ENCODE measurements at regions not wholly inside any gene's neighbourhood (a gene's known extent, or its start where the extent isn't known, plus 50 kb on each side); places are given as distances from the start of the nearest gene placed in this dataset.

GRCh38 chr11:95404370-95404769 lies 173.4 kb upstream of the SESN3 start:
- H3K36me3 ChIP-seq (ENCODE audit: insufficient read depth, low read length), result no peaks in the 10 kb centered on the region
- H3K9me3 ChIP-seq (ENCODE audit: low read depth, low read length), result no peaks in the 10 kb centered on the region
- DNase-seq (ENCODE audit: low read depth, low spot score), result no peak
- H3K4me3 ChIP-seq, result no peak overlapping the region
- TF ChIP-seq EZH2 (IDR thresholded peaks at IDR 0.05) (no peak), FOXP2 (optimal IDR thresholded peaks at IDR 0.05; ENCODE audit: control extremely low read depth, extremely low read length, insufficient read depth) (no peak), POLR2AphosphoS5 (IDR thresholded peaks at IDR 0.05; ENCODE audit: borderline replicate concordance, low read depth, low read length) (no peak)
- H3K9ac ChIP-seq (ENCODE audit: insufficient read length), result no peak overlapping the region
- H3K27ac ChIP-seq, result no peak overlapping the region

GRCh38 chr11:95398437-95399112 lies 167.6 kb upstream of the SESN3 start:
- no peaks in the 10 kb centered on the region for H3K36me3 ChIP-seq (ENCODE audit: insufficient read depth, low read length)
- H3K9ac ChIP-seq (ENCODE audit: insufficient read length), result no peak overlapping the region
- H3K9me3 ChIP-seq (ENCODE audit: low read depth, low read length), result no peaks in the 10 kb centered on the region
- H3K4me3 ChIP-seq, result no peak overlapping the region
- DNase-seq (ENCODE audit: low read depth, low spot score), result no peak
- H3K27ac ChIP-seq, result no peak overlapping the region
- TF ChIP-seq POLR2AphosphoS5 (IDR thresholded peaks at IDR 0.05; ENCODE audit: borderline replicate concordance, low read depth, low read length) (no peak), EZH2 (IDR thresholded peaks at IDR 0.05) (no peak), FOXP2 (optimal IDR thresholded peaks at IDR 0.05; ENCODE audit: control extremely low read depth, extremely low read length, insufficient read depth) (no peak)

DNA sequence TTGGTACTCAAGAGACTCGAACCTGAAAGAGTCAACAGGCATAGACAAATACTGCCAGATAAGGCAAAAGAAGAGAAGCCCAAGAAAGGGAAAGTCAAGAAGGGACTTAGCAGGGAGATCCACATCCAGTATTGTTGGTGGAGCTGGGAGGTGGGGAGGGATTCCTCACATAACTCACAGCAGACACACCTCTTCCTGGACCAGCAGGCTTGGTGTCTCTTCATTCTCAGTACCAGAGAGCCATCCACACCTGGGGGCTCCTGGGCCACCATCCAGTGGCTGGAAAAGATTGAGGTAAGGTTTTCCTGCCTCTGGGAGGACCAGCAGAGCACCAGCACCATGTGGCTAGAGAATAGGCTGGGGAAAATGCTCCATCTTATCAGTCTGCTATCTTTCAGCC lies 161.6 kb upstream of the SESN3 start:
- no peak for DNase-seq (ENCODE audit: low read depth, low spot score)
- H3K4me3 ChIP-seq, result no peak overlapping the region
- TF ChIP-seq EZH2 (IDR thresholded peaks at IDR 0.05), result no peak
- no peak for TF ChIP-seq POLR2AphosphoS5 (IDR thresholded peaks at IDR 0.05; ENCODE audit: borderline replicate concordance, low read depth, low read length)
- TF ChIP-seq FOXP2 (optimal IDR thresholded peaks at IDR 0.05; ENCODE audit: control extremely low read depth, extremely low read length, insufficient read depth), result no peak
- H3K9me3 ChIP-seq (ENCODE audit: low read depth, low read length), result no peaks in the 10 kb centered on the region
- H3K27ac ChIP-seq, result no peak overlapping the region
- H3K9ac ChIP-seq (ENCODE audit: insufficient read length), result no peak overlapping the region
- no peaks in the 10 kb centered on the region for H3K36me3 ChIP-seq (ENCODE audit: insufficient read depth, low read length)

GRCh38 chr11:95389427-95389826 lies 158.4 kb upstream of the SESN3 start:
- TF ChIP-seq FOXP2 (optimal IDR thresholded peaks at IDR 0.05; ENCODE audit: control extremely low read depth, extremely low read length, insufficient read depth), result no peak
- no peak for TF ChIP-seq EZH2 (IDR thresholded peaks at IDR 0.05)
- no peak for TF ChIP-seq POLR2AphosphoS5 (IDR thresholded peaks at IDR 0.05; ENCODE audit: borderline replicate concordance, low read depth, low read length)
- Histone ChIP-seq H3K4me3 (no peak overlapping the region), H3K9ac (ENCODE audit: insufficient read length) (no peak overlapping the region), H3K27ac (no peak overlapping the region), H3K9me3 (ENCODE audit: low read depth, low read length) (no peaks in the 10 kb centered on the region), H3K36me3 (ENCODE audit: insufficient read depth, low read length) (no peaks in the 10 kb centered on the region)
- no peak for DNase-seq (ENCODE audit: low read depth, low spot score)

DNA sequence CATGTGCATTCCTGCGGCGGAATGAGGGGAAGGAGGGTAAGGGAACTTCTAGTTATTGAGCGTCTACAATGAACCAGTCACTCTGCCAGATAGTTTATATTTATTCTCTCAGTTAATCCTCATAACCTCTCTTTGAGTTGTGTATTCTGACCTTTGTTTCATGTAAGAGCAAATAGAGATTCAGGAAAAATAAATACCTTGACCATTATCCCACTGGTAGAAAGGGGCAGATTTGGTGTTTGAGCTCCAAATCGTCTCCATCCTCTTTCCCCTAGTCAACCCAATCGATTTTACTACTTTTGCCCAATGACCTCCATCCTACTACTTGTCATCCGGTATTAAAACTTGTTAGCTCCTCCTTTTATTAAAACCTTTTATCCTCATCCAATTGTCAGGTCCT lies 157.1 kb upstream of the SESN3 start:
- DNase-seq (ENCODE audit: low read depth, low spot score), result no peak
- no peaks in the 10 kb centered on the region for H3K36me3 ChIP-seq (ENCODE audit: insufficient read depth, low read length)
- TF ChIP-seq EZH2 (IDR thresholded peaks at IDR 0.05) (no peak), POLR2AphosphoS5 (IDR thresholded peaks at IDR 0.05; ENCODE audit: borderline replicate concordance, low read depth, low read length) (no peak), FOXP2 (optimal IDR thresholded peaks at IDR 0.05; ENCODE audit: control extremely low read depth, extremely low read length, insufficient read depth) (no peak)

GRCh38 chr11:95387325-95387724 lies 156.3 kb upstream of the SESN3 start:
- no peak for DNase-seq (ENCODE audit: low read depth, low spot score)
- Histone ChIP-seq H3K36me3 (ENCODE audit: insufficient read depth, low read length) (no peaks in the 10 kb centered on the region), H3K9me3 (ENCODE audit: low read depth, low read length) (no peaks in the 10 kb centered on the region), H3K4me3 (no peak overlapping the region), H3K27ac (no peak overlapping the region), H3K9ac (ENCODE audit: insufficient read length) (no peak overlapping the region)
- no peak for TF ChIP-seq FOXP2 (optimal IDR thresholded peaks at IDR 0.05; ENCODE audit: control extremely low read depth, extremely low read length, insufficient read depth)
- TF ChIP-seq EZH2 (IDR thresholded peaks at IDR 0.05), result no peak
- TF ChIP-seq POLR2AphosphoS5 (IDR thresholded peaks at IDR 0.05; ENCODE audit: borderline replicate concordance, low read depth, low read length), result no peak

More for the DNA sequence above, 157.1 kb upstream of the SESN3 start:
- no peak overlapping the region for H3K4me3 ChIP-seq
- H3K9me3 ChIP-seq (ENCODE audit: low read depth, low read length), result no peaks in the 10 kb centered on the region
- H3K27ac ChIP-seq, result no peak overlapping the region
- no peak overlapping the region for H3K9ac ChIP-seq (ENCODE audit: insufficient read length)

DNA sequence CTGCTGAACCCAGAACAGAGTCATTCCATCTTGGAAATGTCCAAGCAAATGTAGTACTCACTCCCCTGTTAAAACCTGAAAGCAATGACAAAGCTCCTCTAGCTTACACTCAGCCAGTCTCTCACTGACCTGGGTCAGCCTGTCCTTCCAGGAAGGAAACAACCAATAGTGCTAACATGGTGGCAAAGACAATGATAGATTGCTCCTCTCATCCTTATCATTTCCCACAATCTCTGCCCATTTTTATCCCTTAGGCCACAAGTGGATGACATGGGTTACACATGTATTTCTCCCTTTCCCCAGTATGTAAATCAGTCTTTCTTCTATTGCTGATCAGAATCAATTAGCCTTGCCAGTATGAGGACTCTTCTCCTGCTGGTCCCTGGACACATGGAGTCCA lies 154.6 kb upstream of the SESN3 start:
- H3K4me3 ChIP-seq, result no peak overlapping the region
- DNase-seq (ENCODE audit: low read depth, low spot score), result no peak
- no peaks in the 10 kb centered on the region for H3K36me3 ChIP-seq (ENCODE audit: insufficient read depth, low read length)
- TF ChIP-seq FOXP2 (optimal IDR thresholded peaks at IDR 0.05; ENCODE audit: control extremely low read depth, extremely low read length, insufficient read depth) (no peak), EZH2 (IDR thresholded peaks at IDR 0.05) (no peak), POLR2AphosphoS5 (IDR thresholded peaks at IDR 0.05; ENCODE audit: borderline replicate concordance, low read depth, low read length) (no peak)
- H3K27ac ChIP-seq, result no peak overlapping the region
- no peaks in the 10 kb centered on the region for H3K9me3 ChIP-seq (ENCODE audit: low read depth, low read length)
- no peak overlapping the region for H3K9ac ChIP-seq (ENCODE audit: insufficient read length)

GRCh38 chr11:95379479-95379878 lies 148.5 kb upstream of the SESN3 start:
- no peak for TF ChIP-seq EZH2 (IDR thresholded peaks at IDR 0.05)
- TF ChIP-seq FOXP2 (optimal IDR thresholded peaks at IDR 0.05; ENCODE audit: control extremely low read depth, extremely low read length, insufficient read depth), result no peak
- DNase-seq (ENCODE audit: low read depth, low spot score), result no peak
- Histone ChIP-seq H3K27ac (no peak overlapping the region), H3K36me3 (ENCODE audit: insufficient read depth, low read length) (no peaks in the 10 kb centered on the region), H3K9me3 (ENCODE audit: low read depth, low read length) (no peaks in the 10 kb centered on the region), H3K9ac (ENCODE audit: insufficient read length) (no peak overlapping the region), H3K4me3 (no peak overlapping the region)

DNA sequence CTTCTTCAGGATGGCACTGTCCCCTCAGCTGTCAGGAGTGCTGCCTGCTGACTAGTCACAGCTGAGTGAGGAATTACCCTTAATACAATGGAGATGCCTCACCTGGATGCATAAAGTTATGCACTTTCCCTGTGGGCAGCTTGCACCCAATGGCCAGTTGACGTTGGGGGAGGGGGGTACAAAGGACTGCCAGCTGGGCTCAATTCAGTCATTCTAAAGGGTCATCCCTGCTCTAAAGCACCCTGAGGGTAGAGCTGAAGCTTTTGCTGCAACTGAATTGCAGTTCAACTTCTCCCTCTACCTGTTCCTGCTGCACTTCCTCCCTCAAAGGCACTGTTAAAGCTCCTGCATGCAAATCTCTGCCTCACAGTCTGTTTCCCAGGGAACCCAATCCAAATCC lies 147.8 kb upstream of the SESN3 start:
- H3K27ac ChIP-seq, result no peak overlapping the region

More for the DNA sequence above, 147.8 kb upstream of the SESN3 start:
- no peaks in the 10 kb centered on the region for H3K36me3 ChIP-seq (ENCODE audit: insufficient read depth, low read length)
- no peak for DNase-seq (ENCODE audit: low read depth, low spot score)
- H3K9me3 ChIP-seq (ENCODE audit: low read depth, low read length), result no peaks in the 10 kb centered on the region
- no peak overlapping the region for H3K9ac ChIP-seq (ENCODE audit: insufficient read length)
- H3K4me3 ChIP-seq, result no peak overlapping the region
- TF ChIP-seq FOXP2 (optimal IDR thresholded peaks at IDR 0.05; ENCODE audit: control extremely low read depth, extremely low read length, insufficient read depth) (no peak), POLR2AphosphoS5 (IDR thresholded peaks at IDR 0.05; ENCODE audit: borderline replicate concordance, low read depth, low read length) (no peak), EZH2 (IDR thresholded peaks at IDR 0.05) (no peak)

All from SK-N-MC (cell line).